CD4-positive, alpha-beta memory T cell (primary cell): ENCODE measurements at regions not wholly inside any gene's neighbourhood (a gene's known extent, or its start where the extent isn't known, plus 50 kb on each side); places are given as distances from the start of the nearest gene placed in this dataset.

Source experiments
- CTCF ChIA-PET: fragments of 350-600 bp; sonication (Branson Sonifier 250); formaldehyde crosslinking; loops from one replicate; lab custom pipeline; 2021; ENCODE audit warnings: inconsistent platforms; ENCODE audit not compliant: partially characterized antibody; lab: Charles Lee
- POLR2A ChIA-PET: fragments of 350-600 bp; sonication (Branson Sonifier 250); formaldehyde crosslinking; loops from one replicate; lab custom pipeline; 2021; ENCODE audit not compliant: partially characterized antibody; lab: Charles Lee
- DNase-seq, 5 donors: peaks; one replicate each; pipeline versions ENCODE4 v3.0.0 to v3.0.0-alpha.2; 2020 to 2022; ENCODE audit warnings: mixed read lengths in 1 of 5
- H3K27ac ChIP-seq: one replicate; pipeline ENCODE4 v1.7.0; 2013; ENCODE audit warnings: low read depth, low read length
- H3K27me3 ChIP-seq: 2 replicates; pipeline ENCODE4 v1.7.0; 2013; ENCODE audit warnings: mild to moderate bottlenecking, low read length, moderate library complexity; ENCODE audit not compliant: insufficient read depth
- H3K36me3 ChIP-seq: 2 replicates; pipeline ENCODE4 v1.7.0; 2013; ENCODE audit warnings: mild to moderate bottlenecking, low read length, moderate library complexity; ENCODE audit not compliant: insufficient read depth
- H3K4me1 ChIP-seq: 2 replicates; pipeline ENCODE4 v1.7.0; 2013; ENCODE audit warnings: mild to moderate bottlenecking, low read length, moderate library complexity; ENCODE audit not compliant: insufficient read depth
- H3K4me3 ChIP-seq, 2 donors: one replicate each; pipeline ENCODE4 v1.7.0; 2013; ENCODE audit warnings: low read length in 2 of 2, mild to moderate bottlenecking in 1 of 2
- H3K9me3 ChIP-seq, 2 donors: one replicate each; pipeline ENCODE4 v1.7.0; 2013; ENCODE audit warnings: low read length in 2 of 2, control low read depth in 1 of 2; ENCODE audit not compliant: control insufficient read depth in 1 of 2
- H3K27ac Mint-ChIP-seq, 7 donors: one replicate each; pipeline ENCODE4 v1.8.0; 2020 to 2021; ENCODE audit warnings: mixed read lengths in 7 of 7, mild to moderate bottlenecking in 6 of 7, inconsistent platforms in 3 of 7, moderate library complexity in 3 of 7
- H3K27me3 Mint-ChIP-seq, 2 donors: one replicate each; pipeline ENCODE4 v1.8.0; 2020 to 2021; ENCODE audit warnings: mixed read lengths in 2 of 2
- H3K36me3 Mint-ChIP-seq, 2 donors: one replicate each; pipeline ENCODE4 v1.8.0; 2020 to 2021; ENCODE audit warnings: mixed read lengths in 2 of 2, inconsistent platforms in 1 of 2, mild to moderate bottlenecking in 1 of 2
- H3K4me1 Mint-ChIP-seq, 4 donors: one replicate each; pipeline ENCODE4 v1.8.0; 2020 to 2021; ENCODE audit warnings: mixed read lengths in 4 of 4, mild to moderate bottlenecking in 1 of 4
- H3K4me3 Mint-ChIP-seq, 8 donors: one replicate each; pipeline ENCODE4 v1.8.0; 2020 to 2021; ENCODE audit warnings: mixed read lengths in 8 of 8, mild to moderate bottlenecking in 7 of 8, moderate library complexity in 6 of 8, inconsistent platforms in 3 of 8
- H3K9me3 Mint-ChIP-seq, 8 donors: one replicate each; pipeline ENCODE4 v1.8.0; 2020 to 2021; ENCODE audit warnings: mixed read lengths in 8 of 8, mild to moderate bottlenecking in 5 of 8, inconsistent platforms in 3 of 8, moderate library complexity in 1 of 8
- intact Hi-C: fragments of 100-400 bp; cut with micrococcal nuclease; formaldehyde crosslinking; loops from one replicate; pipeline ENCODE4 v1.15.1; 2023

GRCh38 chr15:36497901-36498300 is 81.5 kb upstream of the CDIN1 start:
- no peak overlapping the region for H3K4me3 ChIP-seq
- Mint-ChIP-seq H3K4me1 (peaks cover 0 to 2% (median 0%) of the 10 kb centered on the region in 4 donors), H3K4me3 (no peak overlapping the region), H3K9me3 (no peaks in the 10 kb centered on the region), H3K27ac (no peak overlapping the region), H3K27me3 (peaks cover 3% of the 10 kb centered on the region in 2 donors), H3K36me3 (no peaks in the 10 kb centered on the region)
- intact Hi-C loops: no loop called here
- no peaks in the 10 kb centered on the region for H3K27me3 ChIP-seq
- ChIA-PET CTCF (no interaction called here), POLR2A (no interaction called here)
- no peaks in the 10 kb centered on the region for H3K4me1 ChIP-seq
- H3K36me3 ChIP-seq: no peaks in the 10 kb centered on the region
- H3K27ac ChIP-seq: no peak overlapping the region
- no peak for DNase-seq
- no peaks in the 10 kb centered on the region for H3K9me3 ChIP-seq

- Histone ChIP-seq H3K4me1 (no peaks in the 10 kb centered on the region), H3K27me3 (no peaks in the 10 kb centered on the region), H3K4me3 (no peak overlapping the region), H3K9me3 (no peaks in the 10 kb centered on the region), H3K27ac (no peak overlapping the region), H3K36me3 (no peaks in the 10 kb centered on the region)
- no peak for DNase-seq
- Mint-ChIP-seq H3K27ac (no peak overlapping the region), H3K27me3 (peaks cover 3% of the 10 kb centered on the region in 2 donors), H3K4me1 (peaks cover 0 to 2% (median 0%) of the 10 kb centered on the region in 4 donors), H3K9me3 (no peaks in the 10 kb centered on the region), H3K4me3 (no peak overlapping the region), H3K36me3 (no peaks in the 10 kb centered on the region)
- intact Hi-C loops: no loop called here
- ChIA-PET CTCF (no interaction called here), POLR2A (no interaction called here)
Observed at GRCh38 chr15:36498401-36498800, 81.0 kb upstream of the CDIN1 start.

GRCh38 chr15:36498916-36499315 is 80.5 kb upstream of the CDIN1 start:
- Histone ChIP-seq H3K36me3 (no peaks in the 10 kb centered on the region), H3K27ac (no peak overlapping the region), H3K9me3 (no peaks in the 10 kb centered on the region), H3K4me3 (no peak overlapping the region), H3K27me3 (no peaks in the 10 kb centered on the region), H3K4me1 (no peaks in the 10 kb centered on the region)
- Mint-ChIP-seq H3K36me3 (no peaks in the 10 kb centered on the region), H3K27me3 (peaks cover 3 to 4% of the 10 kb centered on the region in 2 donors), H3K9me3 (no peaks in the 10 kb centered on the region), H3K4me1 (peaks cover 0 to 2% (median 0%) of the 10 kb centered on the region in 4 donors), H3K27ac (no peak overlapping the region), H3K4me3 (no peak overlapping the region)
- DNase-seq: no peak
- ChIA-PET CTCF (no interaction called here), POLR2A (no interaction called here)
- intact Hi-C loops: no loop called here

GRCh38 chr15:36499412-36500389 is 79.7 kb upstream of the CDIN1 start:
- no peaks in the 10 kb centered on the region for H3K4me1 ChIP-seq
- Mint-ChIP-seq H3K9me3 (no peaks in the 10 kb centered on the region), H3K36me3 (no peaks in the 10 kb centered on the region), H3K4me1 (peaks cover 0 to 2% (median 0%) of the 10 kb centered on the region in 4 donors), H3K27ac (no peak overlapping the region), H3K27me3 (peaks cover 3 to 5% of the 10 kb centered on the region in 2 donors), H3K4me3 (no peak overlapping the region)
- H3K27me3 ChIP-seq: no peaks in the 10 kb centered on the region
- intact Hi-C loops: loop anchor here (5.0 kb wide), 1 partner anchor 633 kb away; no protein-coding TSS in a partner anchor
- H3K36me3 ChIP-seq: no peaks in the 10 kb centered on the region
- no peak overlapping the region for H3K4me3 ChIP-seq
- CTCF ChIA-PET: interaction anchor here (1.3 kb wide), 1 partner anchor 10 kb away, joined by 3 read pairs; no protein-coding TSS in a partner anchor
- no peak overlapping the region for H3K27ac ChIP-seq
- no peaks in the 10 kb centered on the region for H3K9me3 ChIP-seq
- POLR2A ChIA-PET: no interaction called here
- DNase-seq: no peak

GRCh38 chr15:36501063-36501678 is 78.3 kb upstream of the CDIN1 start:
- Histone ChIP-seq H3K4me1 (no peaks in the 10 kb centered on the region), H3K27me3 (no peaks in the 10 kb centered on the region), H3K36me3 (no peaks in the 10 kb centered on the region), H3K4me3 (no peak overlapping the region), H3K9me3 (no peaks in the 10 kb centered on the region), H3K27ac (no peak overlapping the region)
- intact Hi-C loops: loop anchor here (5.0 kb wide), 1 partner anchor 631 kb away; no protein-coding TSS in a partner anchor
- POLR2A ChIA-PET: no interaction called here
- Mint-ChIP-seq H3K4me1 (peaks cover 0 to 2% (median 0%) of the 10 kb centered on the region in 4 donors), H3K4me3 (no peak overlapping the region), H3K9me3 (no peaks in the 10 kb centered on the region), H3K27me3 (peaks cover 3 to 6% of the 10 kb centered on the region in 2 donors), H3K36me3 (no peaks in the 10 kb centered on the region), H3K27ac (no peak overlapping the region)
- peak in 4 of 5 donors; percentile 7 to 11 (median 10) for DNase-seq
- CTCF ChIA-PET: no interaction called here

- POLR2A ChIA-PET: no interaction called here
- H3K36me3 ChIP-seq: no peaks in the 10 kb centered on the region
- H3K9me3 ChIP-seq: no peaks in the 10 kb centered on the region
- peaks cover 0 to 2% (median 0%) of the 10 kb centered on the region in 4 donors for H3K4me1 Mint-ChIP-seq
- no peak overlapping the region for H3K27ac Mint-ChIP-seq
- H3K36me3 Mint-ChIP-seq: no peaks in the 10 kb centered on the region
- no peak for DNase-seq
- no peak overlapping the region for H3K27ac ChIP-seq
- no peaks in the 10 kb centered on the region for H3K9me3 Mint-ChIP-seq
- H3K4me3 ChIP-seq: no peak overlapping the region
- peaks cover 5 to 6% of the 10 kb centered on the region in 2 donors for H3K27me3 Mint-ChIP-seq
- H3K4me3 Mint-ChIP-seq: no peak overlapping the region
- intact Hi-C loops: loop anchor here (5.0 kb wide), 1 partner anchor 630 kb away; no protein-coding TSS in a partner anchor
- no peaks in the 10 kb centered on the region for H3K27me3 ChIP-seq
- no peaks in the 10 kb centered on the region for H3K4me1 ChIP-seq
- CTCF ChIA-PET: no interaction called here
Observed at GRCh38 chr15:36502509-36502908, 76.9 kb upstream of the CDIN1 start.

GRCh38 chr15:36506733-36507356 is 72.6 kb upstream of the CDIN1 start:
- Mint-ChIP-seq H3K4me1 (no peaks in the 10 kb centered on the region), H3K36me3 (no peaks in the 10 kb centered on the region), H3K9me3 (no peaks in the 10 kb centered on the region), H3K27me3 (peaks cover 6 to 11% of the 10 kb centered on the region in 2 donors), H3K4me3 (no peak overlapping the region), H3K27ac (no peak overlapping the region)
- intact Hi-C loops: no loop called here
- no peaks in the 10 kb centered on the region for H3K9me3 ChIP-seq
- H3K4me3 ChIP-seq: no peak overlapping the region
- H3K27ac ChIP-seq: no peak overlapping the region
- no peaks in the 10 kb centered on the region for H3K36me3 ChIP-seq
- ChIA-PET POLR2A (no interaction called here), CTCF (no interaction called here)
- DNase-seq: no peak
- no peaks in the 10 kb centered on the region for H3K4me1 ChIP-seq
- H3K27me3 ChIP-seq: no peaks in the 10 kb centered on the region
